ENCODE measurements at regions not wholly inside any gene's neighbourhood (a gene's known extent, or its start where the extent isn't known, plus 50 kb on each side); places are given as distances from the start of the nearest gene placed in this dataset.

DNA sequence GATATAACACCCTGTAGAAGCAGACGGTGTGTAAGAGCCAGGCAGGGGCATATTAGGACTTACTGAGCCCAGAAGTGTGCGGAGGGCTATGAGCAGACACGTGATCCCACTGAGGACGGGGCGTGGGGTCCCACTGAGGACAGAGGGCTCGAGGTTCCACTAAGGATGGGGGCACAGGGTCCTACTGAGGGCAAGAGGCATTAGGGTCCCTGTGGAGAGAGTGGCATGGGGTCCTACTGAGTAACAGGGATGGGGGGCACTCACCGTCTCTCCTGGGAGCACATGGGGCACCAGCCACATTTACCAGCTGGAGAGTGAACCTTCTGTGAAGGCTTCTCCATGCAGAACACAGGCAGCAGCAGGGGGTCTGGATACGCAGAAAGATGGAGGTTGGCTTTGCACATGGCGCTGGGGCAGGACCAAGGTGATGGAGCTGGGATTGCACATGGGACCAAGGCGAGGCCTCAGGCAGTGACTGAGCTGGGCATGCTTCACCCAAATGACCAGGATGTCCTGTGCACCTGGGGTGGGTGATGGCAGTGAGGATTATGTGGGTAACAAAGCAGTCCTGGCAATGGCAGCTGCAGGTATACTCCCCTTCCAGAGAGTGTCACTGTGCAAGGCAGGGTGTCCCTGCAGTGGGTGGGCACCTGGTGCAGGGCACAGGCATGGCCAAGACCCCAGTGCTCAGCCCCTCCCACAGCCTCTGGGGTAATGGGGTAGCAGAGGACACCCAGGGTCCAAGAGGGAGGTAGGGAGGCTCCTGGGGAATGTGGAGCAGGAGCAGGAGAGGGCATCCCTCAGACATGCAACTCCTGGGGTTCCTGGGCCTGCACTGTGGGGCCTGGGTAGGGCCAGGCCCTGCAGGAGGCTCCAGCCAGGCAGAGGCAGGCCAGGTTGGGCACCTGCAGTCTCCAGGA, 278.1 kb downstream of the TCERG1L start:
- CTCF ChIA-PET, result no interaction called here
- POLR2A ChIA-PET, result no interaction called here
- no peak for DNase-seq (ENCODE audit: extremely low spot score)
- TF ChIP-seq FOXA1 (IDR thresholded peaks at IDR 0.05) (no peak), FOXK2 (IDR thresholded peaks at IDR 0.05) (no peak), NFRKB (IDR thresholded peaks at IDR 0.05) (no peak), L3MBTL2 (conservative IDR thresholded peaks at IDR 0.05) (no peak), HDGF (IDR thresholded peaks at IDR 0.05; ENCODE audit: borderline replicate concordance) (no peak), CTBP1 (IDR thresholded peaks at IDR 0.05; ENCODE audit: borderline replicate concordance) (no peak), FOXM1 (IDR thresholded peaks at IDR 0.05; ENCODE audit: borderline replicate concordance) (no peak), ZNF384 (IDR thresholded peaks at IDR 0.05) (no peak), BHLHE40 (IDR thresholded peaks at IDR 0.05; ENCODE audit: borderline replicate concordance) (no peak), SP1 (IDR thresholded peaks at IDR 0.05) (no peak), ARNT (IDR thresholded peaks at IDR 0.05) (no peak), LEF1 (IDR thresholded peaks at IDR 0.05; ENCODE audit: borderline replicate concordance) (no peak), SUZ12 (IDR thresholded peaks at IDR 0.05) (no peak), ELF4 (IDR thresholded peaks at IDR 0.05) (no peak)
- TF ChIP-seq, protein P1, sequence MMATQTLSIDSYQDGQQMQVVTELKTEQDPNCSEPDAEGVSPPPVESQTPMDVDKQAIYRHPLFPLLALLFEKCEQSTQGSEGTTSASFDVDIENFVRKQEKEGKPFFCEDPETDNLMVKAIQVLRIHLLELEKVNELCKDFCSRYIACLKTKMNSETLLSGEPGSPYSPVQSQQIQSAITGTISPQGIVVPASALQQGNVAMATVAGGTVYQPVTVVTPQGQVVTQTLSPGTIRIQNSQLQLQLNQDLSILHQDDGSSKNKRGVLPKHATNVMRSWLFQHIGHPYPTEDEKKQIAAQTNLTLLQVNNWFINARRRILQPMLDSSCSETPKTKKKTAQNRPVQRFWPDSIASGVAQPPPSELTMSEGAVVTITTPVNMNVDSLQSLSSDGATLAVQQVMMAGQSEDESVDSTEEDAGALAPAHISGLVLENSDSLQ (IDR thresholded peaks at IDR 0.05), result no peak

DNA sequence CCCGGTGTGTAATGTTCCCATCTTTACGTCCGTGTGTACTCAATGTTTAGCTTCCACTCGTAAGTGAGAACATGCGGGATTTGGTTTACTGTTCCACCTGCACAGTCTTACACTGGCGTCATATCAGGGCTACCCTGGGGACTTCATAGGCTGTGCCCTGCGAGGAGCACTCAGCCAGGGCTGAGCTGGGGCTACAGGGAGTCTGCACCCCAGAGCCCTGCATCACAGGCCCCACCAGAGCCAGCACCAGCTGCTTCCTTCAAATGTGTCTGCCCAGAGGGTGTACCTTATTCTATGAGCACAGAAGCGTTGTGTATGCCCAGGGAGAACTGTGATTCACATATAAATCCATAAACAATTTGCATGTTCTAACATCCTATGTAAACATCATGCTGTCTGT, 277.1 kb downstream of the TCERG1L start:
- TF ChIP-seq L3MBTL2 (conservative IDR thresholded peaks at IDR 0.05), result no peak
- TF ChIP-seq TARDBP (IDR thresholded peaks at IDR 0.05), result no peak
- TF ChIP-seq, protein P1 (IDR thresholded peaks at IDR 0.05), result no peak
- TF ChIP-seq SUZ12 (IDR thresholded peaks at IDR 0.05), result no peak
- no peak for TF ChIP-seq ELF4 (IDR thresholded peaks at IDR 0.05)
- TF ChIP-seq CTBP1 (IDR thresholded peaks at IDR 0.05; ENCODE audit: borderline replicate concordance), result no peak
- no peak for TF ChIP-seq NFRKB (IDR thresholded peaks at IDR 0.05)
- TF ChIP-seq LEF1 (IDR thresholded peaks at IDR 0.05; ENCODE audit: borderline replicate concordance), result no peak
- TF ChIP-seq SP1 (IDR thresholded peaks at IDR 0.05), result no peak
- no peak for TF ChIP-seq FOXM1 (IDR thresholded peaks at IDR 0.05; ENCODE audit: borderline replicate concordance)
- CTCF ChIA-PET, result no interaction called here
- POLR2A ChIA-PET, result no interaction called here
- DNase-seq (ENCODE audit: extremely low spot score), result no peak

- ChIA-PET CTCF (no interaction called here), POLR2A (no interaction called here)
- TF ChIP-seq NFRKB (IDR thresholded peaks at IDR 0.05), result no peak
- DNase-seq (ENCODE audit: extremely low spot score), result no peak
Measured at GRCh38 chr10:131035779-131036178, 275.7 kb downstream of the TCERG1L start.

- TF ChIP-seq HDGF (IDR thresholded peaks at IDR 0.05; ENCODE audit: borderline replicate concordance) (no peak), CTBP1 (IDR thresholded peaks at IDR 0.05; ENCODE audit: borderline replicate concordance) (no peak), LEF1 (IDR thresholded peaks at IDR 0.05; ENCODE audit: borderline replicate concordance) (no peak), BHLHE40 (IDR thresholded peaks at IDR 0.05; ENCODE audit: borderline replicate concordance) (no peak), ARNT (IDR thresholded peaks at IDR 0.05) (no peak), ZNF384 (IDR thresholded peaks at IDR 0.05) (no peak), SUZ12 (IDR thresholded peaks at IDR 0.05) (no peak), L3MBTL2 (conservative IDR thresholded peaks at IDR 0.05) (no peak), FOXA1 (IDR thresholded peaks at IDR 0.05) (no peak), TARDBP (IDR thresholded peaks at IDR 0.05) (no peak), SP1 (IDR thresholded peaks at IDR 0.05) (no peak), FOXM1 (IDR thresholded peaks at IDR 0.05; ENCODE audit: borderline replicate concordance) (no peak), NFRKB (IDR thresholded peaks at IDR 0.05) (no peak), ELF4 (IDR thresholded peaks at IDR 0.05) (no peak), FOXK2 (IDR thresholded peaks at IDR 0.05) (no peak)
- TF ChIP-seq, protein P1 (IDR thresholded peaks at IDR 0.05), result no peak
- no peak for DNase-seq (ENCODE audit: extremely low spot score)
- CTCF ChIA-PET, result no interaction called here
- POLR2A ChIA-PET, result no interaction called here
Measured at GRCh38 chr10:131038056-131038455, 273.5 kb downstream of the TCERG1L start.

GRCh38 chr10:131041031-131041430, 270.5 kb downstream of the TCERG1L start:
- POLR2A ChIA-PET, result no interaction called here
- TF ChIP-seq NFRKB (IDR thresholded peaks at IDR 0.05) (no peak), TARDBP (IDR thresholded peaks at IDR 0.05) (no peak), ZNF384 (IDR thresholded peaks at IDR 0.05) (no peak), BHLHE40 (IDR thresholded peaks at IDR 0.05; ENCODE audit: borderline replicate concordance) (no peak), L3MBTL2 (conservative IDR thresholded peaks at IDR 0.05) (no peak), FOXM1 (IDR thresholded peaks at IDR 0.05; ENCODE audit: borderline replicate concordance) (no peak), FOXK2 (IDR thresholded peaks at IDR 0.05) (no peak), LEF1 (IDR thresholded peaks at IDR 0.05; ENCODE audit: borderline replicate concordance) (no peak), FOXA1 (IDR thresholded peaks at IDR 0.05) (no peak), HDGF (IDR thresholded peaks at IDR 0.05; ENCODE audit: borderline replicate concordance) (no peak)
- TF ChIP-seq, protein P1 (IDR thresholded peaks at IDR 0.05), result no peak
- CTCF ChIA-PET, result no interaction called here
- DNase-seq (ENCODE audit: extremely low spot score), result no peak

All from HEK293T (cell line).